NCI-H1436 (cell line): ENCODE measurements at regions not wholly inside any gene's neighbourhood (a gene's known extent, or its start where the extent isn't known, plus 50 kb on each side); places are given as distances from the start of the nearest gene placed in this dataset.
A peak's percentile ranks its signal among the peaks of the same experiment; 100 is the strongest.
"Not testable (repeated sequence)": the region's sequence is repeated elsewhere in the genome, so short reads cannot be mapped to it uniquely, and the experiment has no call there.

Experiments used
- DNase-seq: peaks from one replicate; lab custom pipeline; 2025; lab: John Stamatoyannopoulos, UW

DNA sequence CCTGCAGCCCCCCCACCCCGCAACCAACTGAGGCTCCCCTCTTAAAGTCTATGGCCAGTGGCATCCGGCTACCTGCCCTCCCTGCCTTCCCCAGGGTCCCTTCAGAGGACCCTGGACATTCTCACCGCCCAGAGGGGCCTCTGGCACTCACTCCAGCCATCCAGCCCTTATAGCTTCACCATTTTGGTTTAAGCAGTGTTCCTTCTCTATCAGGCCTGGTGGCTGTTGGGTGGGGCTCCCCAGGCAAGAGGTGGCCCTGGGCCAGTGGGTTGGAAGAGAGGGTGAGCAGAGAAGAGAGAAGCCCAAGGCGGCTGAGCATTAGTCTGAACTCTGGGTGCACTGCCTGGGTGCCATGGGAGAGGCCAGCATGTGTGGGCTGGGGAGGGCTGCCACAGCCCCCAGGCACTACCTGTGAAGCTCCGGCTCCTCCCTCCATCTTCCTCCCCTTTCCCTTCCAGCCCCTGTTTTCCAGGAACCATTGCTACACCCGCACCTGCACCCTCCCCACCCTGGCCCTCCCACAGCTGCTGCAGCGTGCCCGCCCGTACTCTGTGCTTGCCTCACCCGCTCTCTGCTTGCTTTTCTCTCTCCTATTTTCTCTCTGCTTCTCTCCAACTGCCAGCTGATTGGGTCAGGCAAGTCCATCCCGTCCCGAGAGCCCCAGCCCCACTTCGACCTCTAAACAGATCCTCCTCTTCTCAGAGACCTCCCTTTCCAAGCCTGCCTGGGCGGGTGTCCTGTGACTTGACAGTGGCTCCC lies 168.2 kb downstream of the TBC1D2B start:
- no peak for DNase-seq

DNA sequence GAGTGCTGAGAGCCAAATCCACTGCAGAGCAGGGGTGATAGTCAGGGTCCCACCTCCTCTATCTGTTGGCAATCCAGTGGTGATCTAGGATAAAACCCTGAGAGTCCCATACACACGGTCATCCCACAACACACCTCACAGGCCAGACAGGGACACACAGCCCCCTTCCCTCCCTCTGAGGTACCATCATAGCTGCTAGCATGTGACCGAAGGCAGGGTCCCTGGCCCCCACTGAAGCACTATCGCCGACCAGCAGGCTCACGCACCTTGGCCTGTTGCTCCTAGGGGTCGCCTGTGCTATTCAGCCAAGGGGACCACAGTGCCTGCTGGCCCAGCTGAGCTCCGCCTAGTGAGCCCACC lies 168.8 kb downstream of the TBC1D2B start:
- DNase-seq = not testable (repeated sequence)

DNA sequence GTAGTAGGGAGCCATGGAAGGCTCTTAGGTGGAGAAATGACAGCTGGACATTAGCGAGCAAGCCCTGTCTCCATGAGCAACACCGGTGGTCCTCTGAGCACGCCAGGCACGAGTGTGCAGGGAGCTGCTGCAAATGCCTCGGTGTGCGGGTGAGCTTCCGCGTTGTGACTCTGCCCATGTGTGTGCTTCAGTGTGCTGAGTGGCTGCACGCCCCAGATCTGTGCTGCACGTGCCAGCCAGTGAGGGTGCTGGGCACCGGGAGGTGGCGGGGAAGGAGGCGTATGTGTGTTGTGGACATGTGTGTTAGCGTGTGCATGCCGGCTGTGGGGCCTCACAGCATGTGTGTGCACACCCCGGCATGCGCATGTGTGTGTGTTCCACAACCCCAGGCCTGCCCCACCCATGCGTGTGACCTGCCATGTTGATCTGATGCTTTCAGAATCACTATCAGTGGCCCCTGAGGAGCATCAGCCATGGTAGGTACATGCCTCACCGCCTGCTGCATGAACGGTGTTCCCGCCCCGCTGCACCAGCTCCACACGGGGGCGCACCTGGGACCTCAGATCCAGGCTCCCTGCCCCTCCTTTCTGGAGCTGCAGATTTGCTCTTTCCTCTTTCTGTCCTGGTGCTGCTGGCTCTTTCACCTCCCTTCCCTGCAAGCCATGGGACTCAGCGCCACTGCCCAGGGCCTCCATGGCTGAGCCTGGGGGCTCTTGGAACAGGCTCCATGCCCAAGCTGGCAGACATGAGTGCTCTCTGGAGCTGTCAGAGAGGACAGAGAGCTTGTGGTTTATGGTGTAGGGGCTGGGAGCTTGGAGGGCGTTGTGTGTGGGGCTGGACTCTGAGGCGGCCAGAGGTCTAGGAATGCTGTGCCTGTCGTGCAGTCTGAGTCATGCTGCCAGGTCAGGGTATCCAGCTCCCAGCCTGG lies 169.4 kb downstream of the TBC1D2B start:
- peak; percentile 49 for DNase-seq

DNA sequence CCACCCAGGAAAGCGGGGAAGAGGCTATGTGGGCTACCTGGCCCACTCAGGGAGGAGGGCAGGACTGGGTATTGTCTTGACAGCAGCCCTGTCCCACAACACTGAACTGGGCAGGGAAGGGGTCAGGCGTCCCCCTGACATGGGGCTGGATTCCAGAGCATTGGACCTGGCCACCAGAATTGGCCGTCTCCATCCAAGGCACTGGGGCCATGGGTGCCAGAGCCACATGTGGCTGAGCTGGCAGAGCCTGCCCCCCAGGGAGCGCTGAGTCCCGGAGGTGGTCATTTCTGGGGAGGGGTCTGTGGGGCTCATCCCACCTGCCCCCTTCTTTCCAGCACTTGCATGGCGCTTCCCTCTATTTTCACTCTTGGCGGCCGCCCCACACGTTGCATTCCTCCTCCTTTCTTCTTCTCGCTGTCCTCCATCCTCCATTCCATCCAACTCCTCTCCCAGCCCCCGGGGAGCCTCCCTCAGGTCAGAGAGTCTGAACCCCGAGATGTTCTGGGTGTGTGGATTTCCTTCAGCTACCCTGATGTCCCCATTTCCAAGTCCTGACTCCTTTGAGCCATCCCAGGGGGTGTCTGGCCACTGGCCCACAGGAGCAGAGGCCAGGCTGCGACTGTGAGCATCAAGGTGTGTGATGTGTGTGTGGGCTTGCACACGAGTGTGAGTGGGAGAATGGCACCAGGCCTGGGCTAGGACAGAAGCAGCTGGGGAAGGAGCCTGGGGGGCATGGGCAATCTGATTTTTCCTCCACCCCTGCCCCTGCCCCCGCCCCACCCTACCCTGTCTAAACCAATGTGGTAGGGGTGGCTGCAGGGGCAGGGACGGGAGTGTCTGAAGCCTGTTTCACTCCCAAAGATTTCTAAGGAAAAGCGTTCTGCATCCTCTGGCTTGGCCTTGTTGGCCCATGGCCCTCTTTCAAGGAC lies 171.2 kb downstream of the TBC1D2B start:
- not testable (repeated sequence) for DNase-seq

DNA sequence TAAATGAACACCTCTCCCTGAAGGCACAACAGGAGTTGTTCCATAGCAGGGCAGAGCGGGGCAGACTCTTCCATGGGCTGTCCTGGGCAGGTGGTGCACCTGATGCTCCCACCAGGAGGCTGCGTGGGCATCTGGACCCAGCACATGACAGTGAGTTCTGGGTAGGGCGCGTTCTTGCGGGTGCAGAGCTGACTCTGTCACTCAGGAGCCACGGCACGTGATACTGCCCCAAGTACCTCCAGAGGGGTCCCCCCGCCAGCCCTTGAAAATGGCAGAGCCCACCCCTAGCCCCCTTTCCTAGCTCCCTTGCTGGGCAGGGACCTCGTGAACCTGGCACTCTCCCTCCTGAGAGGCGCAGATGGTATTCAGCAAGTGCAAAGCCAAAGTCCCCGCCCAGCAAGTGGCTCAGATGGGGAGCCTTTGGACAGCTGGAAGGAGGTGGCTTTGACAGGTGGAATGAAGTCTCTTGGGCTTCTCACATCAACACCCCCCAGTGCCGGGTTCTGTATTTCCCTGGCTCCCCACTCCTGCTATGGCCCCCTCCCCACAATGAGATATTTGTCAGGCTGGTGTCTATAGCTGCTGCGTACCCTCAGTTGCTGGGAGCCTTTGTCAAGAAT lies 172.1 kb downstream of the TBC1D2B start:
- no peak for DNase-seq

DNA sequence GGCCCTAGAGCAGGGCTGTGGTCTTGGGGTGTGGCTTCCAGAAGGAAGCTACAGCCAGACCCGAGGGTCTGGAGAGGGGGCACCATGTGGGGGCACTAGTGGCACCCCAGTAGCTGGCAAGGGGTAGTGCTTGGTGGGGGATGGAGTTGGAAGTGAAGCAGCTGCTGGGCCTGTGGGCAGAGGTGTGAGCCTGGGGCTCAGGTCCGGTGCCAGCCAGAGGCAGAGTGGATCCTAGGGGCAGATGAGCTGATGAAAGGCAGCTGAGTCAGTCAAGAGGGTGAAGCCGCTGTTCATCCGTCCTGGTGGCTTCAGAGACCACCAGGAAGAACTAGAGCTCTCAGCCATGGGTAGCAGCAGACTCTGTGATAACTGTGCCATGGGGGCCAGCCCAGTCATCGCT lies 172.6 kb downstream of the TBC1D2B start:
- DNase-seq = no peak

DNA sequence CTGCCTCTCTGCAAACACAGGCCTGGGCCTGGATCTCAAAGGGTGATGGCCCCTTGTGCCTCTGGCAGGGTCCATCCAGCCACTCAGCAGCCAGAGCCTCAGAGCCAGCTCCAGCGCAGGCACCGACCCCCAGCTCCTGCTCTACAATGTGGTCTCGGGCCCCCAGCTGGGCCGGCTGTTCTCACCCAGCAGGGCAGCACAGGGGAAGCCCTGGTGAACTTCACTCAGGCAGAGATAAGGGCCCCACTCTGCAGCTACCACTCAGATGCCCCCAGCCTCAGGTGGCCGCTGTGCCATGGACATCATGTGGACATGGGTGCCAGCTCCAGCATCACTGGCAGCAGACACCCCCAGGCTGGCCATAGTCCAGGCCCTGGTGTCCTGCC lies 173.1 kb downstream of the TBC1D2B start:
- DNase-seq = no peak

GRCh38 chr15:77903761-77904435 lies 173.6 kb downstream of the TBC1D2B start:
- not testable (repeated sequence) for DNase-seq

- not testable (repeated sequence) for DNase-seq
Measured at GRCh38 chr15:77902921-77903760, 174.4 kb downstream of the TBC1D2B start.

DNA sequence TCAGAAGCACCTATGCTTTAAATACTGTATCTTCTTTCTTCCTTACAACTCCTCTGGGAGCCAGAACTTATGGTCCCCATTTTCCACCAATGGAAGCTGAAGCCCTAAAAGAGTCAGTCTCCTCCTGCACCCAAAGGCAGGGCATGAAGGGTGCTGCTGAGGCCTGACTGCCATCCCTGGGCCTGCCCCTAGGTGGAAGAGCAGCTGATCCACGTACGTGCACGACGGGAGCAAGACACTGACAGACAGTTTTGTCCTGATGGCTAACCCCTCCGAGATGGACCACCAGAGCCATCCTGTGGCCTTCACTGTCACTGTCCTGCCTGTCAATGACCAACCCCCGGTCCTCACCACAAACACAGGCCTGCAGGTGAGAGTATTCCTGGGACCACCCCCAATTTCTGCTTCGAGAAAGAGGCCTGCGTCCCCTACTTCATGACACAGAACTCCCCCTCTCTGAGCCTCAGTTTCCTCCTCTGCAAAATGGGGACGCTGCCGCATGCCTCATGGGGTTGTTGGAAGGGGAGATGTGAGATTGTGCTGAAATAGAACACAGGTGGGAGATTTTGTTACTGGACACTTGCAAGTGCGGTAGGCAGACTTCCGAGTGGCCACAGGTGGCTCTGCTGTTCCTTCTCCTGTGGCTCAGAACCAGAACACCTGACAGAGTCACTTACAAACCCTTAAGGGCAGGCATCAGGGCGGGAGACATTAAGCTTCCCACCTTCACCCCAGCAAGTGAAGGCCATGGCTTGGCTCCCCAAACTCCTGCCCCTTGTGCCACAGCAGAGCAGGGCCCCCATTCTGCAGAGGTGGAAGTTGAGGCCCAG lies 175.4 kb downstream of the TBC1D2B start:
- no peak for DNase-seq

GRCh38 chr15:77901251-77901881 lies 176.1 kb downstream of the TBC1D2B start:
- DNase-seq = no peak

- DNase-seq = not testable (repeated sequence)
Measured at GRCh38 chr15:77900331-77900963, 177.1 kb downstream of the TBC1D2B start.

- DNase-seq = not testable (repeated sequence)
Measured at GRCh38 chr15:77899776-77900175, 177.7 kb downstream of the TBC1D2B start.

GRCh38 chr15:77898811-77899730 lies 178.4 kb downstream of the TBC1D2B start:
- DNase-seq = no peak

- no peak for DNase-seq
Measured at GRCh38 chr15:77897896-77898406, 179.6 kb downstream of the TBC1D2B start.

GRCh38 chr15:77897113-77897895 lies 180.2 kb downstream of the TBC1D2B start:
- DNase-seq = not testable (repeated sequence)
